Smooth muscle cell (in vitro differentiated cells): ENCODE measurements at regions not wholly inside any gene's neighbourhood (a gene's known extent, or its start where the extent isn't known, plus 50 kb on each side); places are given as distances from the start of the nearest gene placed in this dataset.

Experiments
- DNase-seq: peaks from one replicate; lab custom pipeline; 2025; ENCODE audit not compliant: unreplicated experiment; lab: John Stamatoyannopoulos, UW
- H2AFZ ChIP-seq: fragments of 200-600 bp; sonication (generic); 2 replicates; pipeline ENCODE4 v1.6.0; 2016; ENCODE audit warnings: antibody characterized with exemption, low read depth, mild to moderate bottlenecking
- H3F3A ChIP-seq: fragments of 200-600 bp; sonication (generic); 2 replicates; pipeline ENCODE4 v1.6.0; 2017; ENCODE audit warnings: antibody characterized with exemption, low read depth
- H3K27ac ChIP-seq: fragments of 200-600 bp; sonication (generic); 2 replicates; pipeline ENCODE4 v1.5.1; 2016; ENCODE audit warnings: low read depth, mild to moderate bottlenecking
- H3K27me3 ChIP-seq: fragments of 200-600 bp; sonication (generic); 2 replicates; pipeline ENCODE4 v1.6.1; 2016; ENCODE audit warnings: low read depth, mild to moderate bottlenecking
- H3K36me3 ChIP-seq: fragments of 200-600 bp; sonication (generic); 2 replicates; pipeline ENCODE4 v1.5.1; 2016; ENCODE audit warnings: low read depth
- H3K4me1 ChIP-seq: fragments of 200-600 bp; sonication (generic); 2 replicates; pipeline ENCODE4 v1.5.1; 2016; ENCODE audit warnings: low read depth
- H3K4me2 ChIP-seq: fragments of 200-600 bp; sonication (generic); 2 replicates; pipeline ENCODE4 v1.6.0; 2016; ENCODE audit warnings: mild to moderate bottlenecking
- H3K4me3 ChIP-seq: fragments of 200-600 bp; sonication (generic); 2 replicates; pipeline ENCODE4 v1.5.1; 2016; ENCODE audit warnings: mild to moderate bottlenecking
- H3K79me2 ChIP-seq: fragments of 200-600 bp; sonication (generic); 2 replicates; pipeline ENCODE4 v1.6.0; 2016; ENCODE audit warnings: low read depth, mild to moderate bottlenecking
- H3K9ac ChIP-seq: fragments of 200-600 bp; sonication (generic); 2 replicates; pipeline ENCODE4 v1.6.0; 2016; ENCODE audit warnings: low read depth
- H3K9me3 ChIP-seq: fragments of 200-600 bp; sonication (generic); replicated peaks from 2 replicates; pipeline ENCODE4 v1.5.1; 2016; ENCODE audit warnings: low read depth
- H4K20me1 ChIP-seq: fragments of 200-600 bp; sonication (generic); 2 replicates; pipeline ENCODE4 v1.6.0; 2016; ENCODE audit warnings: low read depth
- WGBS: methylation state at CpG from one replicate; pipeline ENCODE4 v1.1.7; 2016; ENCODE audit warnings: low lambda C conversion rate; 5-methylcytosine and 5-hydroxymethylcytosine counted together
- TF ChIP-seq, protein P1 (sequence below): fragments of 200-600 bp; sonication (generic); IDR thresholded peaks from 2 replicates; pipeline ENCODE4 v1.5.1; 2017; ENCODE audit warnings: borderline replicate concordance, mild to moderate bottlenecking, antibody characterized with exemption; ENCODE audit not compliant: insufficient read depth, poor library complexity, severe bottlenecking

DNA sequence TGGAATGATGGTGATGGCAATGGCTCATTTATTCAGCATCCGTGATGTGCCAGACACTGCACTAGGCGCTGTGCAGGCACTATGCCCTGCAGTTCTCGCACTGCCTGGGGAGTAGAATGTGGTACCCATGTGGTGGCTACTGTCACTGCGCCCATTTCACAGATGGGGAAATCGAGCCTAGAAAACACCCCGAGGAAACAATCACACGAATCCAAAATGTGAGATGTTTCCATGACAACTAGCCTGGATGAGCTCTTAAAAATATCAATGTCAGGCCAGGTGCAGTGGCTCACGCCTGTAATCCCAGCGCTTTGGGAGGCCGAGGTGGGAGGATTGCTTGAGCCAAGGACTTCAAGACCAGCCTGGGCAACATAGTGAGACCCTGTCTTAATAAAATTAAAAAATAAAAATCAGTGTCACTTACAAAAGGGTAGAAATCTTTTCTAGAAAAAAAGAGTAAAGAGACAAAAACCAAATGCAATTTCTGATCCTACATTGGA lies 57.9 kb upstream of the TNRC6A start:
- DNase-seq, result no peak
- Histone ChIP-seq H2AFZ (no peak overlapping the region), H3K4me1 (no peaks in the 10 kb centered on the region), H3K4me2 (no peak overlapping the region), H3K4me3 (no peak overlapping the region), H4K20me1 (no peaks in the 10 kb centered on the region), H3K27me3 (no peaks in the 10 kb centered on the region), H3K9me3 (no peaks in the 10 kb centered on the region), H3K9ac (no peak overlapping the region), H3K36me3 (no peaks in the 10 kb centered on the region), H3F3A (no peaks in the 10 kb centered on the region), H3K79me2 (no peaks in the 10 kb centered on the region), H3K27ac (no peak overlapping the region)
- WGBS, result 97% methylated on average over 10 of the region's 10 CpGs
- TF ChIP-seq, protein P1, sequence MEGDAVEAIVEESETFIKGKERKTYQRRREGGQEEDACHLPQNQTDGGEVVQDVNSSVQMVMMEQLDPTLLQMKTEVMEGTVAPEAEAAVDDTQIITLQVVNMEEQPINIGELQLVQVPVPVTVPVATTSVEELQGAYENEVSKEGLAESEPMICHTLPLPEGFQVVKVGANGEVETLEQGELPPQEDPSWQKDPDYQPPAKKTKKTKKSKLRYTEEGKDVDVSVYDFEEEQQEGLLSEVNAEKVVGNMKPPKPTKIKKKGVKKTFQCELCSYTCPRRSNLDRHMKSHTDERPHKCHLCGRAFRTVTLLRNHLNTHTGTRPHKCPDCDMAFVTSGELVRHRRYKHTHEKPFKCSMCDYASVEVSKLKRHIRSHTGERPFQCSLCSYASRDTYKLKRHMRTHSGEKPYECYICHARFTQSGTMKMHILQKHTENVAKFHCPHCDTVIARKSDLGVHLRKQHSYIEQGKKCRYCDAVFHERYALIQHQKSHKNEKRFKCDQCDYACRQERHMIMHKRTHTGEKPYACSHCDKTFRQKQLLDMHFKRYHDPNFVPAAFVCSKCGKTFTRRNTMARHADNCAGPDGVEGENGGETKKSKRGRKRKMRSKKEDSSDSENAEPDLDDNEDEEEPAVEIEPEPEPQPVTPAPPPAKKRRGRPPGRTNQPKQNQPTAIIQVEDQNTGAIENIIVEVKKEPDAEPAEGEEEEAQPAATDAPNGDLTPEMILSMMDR, result no peak

DNA sequence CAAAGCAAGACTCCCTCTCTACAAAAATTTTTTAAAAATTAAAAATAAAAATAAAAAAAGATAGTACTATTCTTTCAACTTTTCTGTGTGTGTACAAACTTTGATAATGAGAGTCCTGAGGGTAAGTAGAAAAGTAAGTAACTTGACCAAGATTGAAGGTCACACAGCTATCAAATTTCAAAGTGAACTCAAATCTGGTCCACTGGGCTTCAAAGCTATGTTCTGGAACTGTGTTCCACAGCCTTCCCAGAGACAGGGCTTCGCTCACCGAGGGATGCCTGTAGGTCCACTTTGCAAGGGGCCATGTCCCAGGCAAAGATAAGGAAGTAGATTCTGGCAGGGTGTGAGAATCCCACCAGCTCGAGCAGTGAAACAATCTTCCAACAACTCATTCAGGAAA lies 56.3 kb upstream of the TNRC6A start:
- no peak overlapping the region for H3K27ac ChIP-seq
- 77% methylated on average over 3 of the region's 3 CpGs for WGBS

DNA sequence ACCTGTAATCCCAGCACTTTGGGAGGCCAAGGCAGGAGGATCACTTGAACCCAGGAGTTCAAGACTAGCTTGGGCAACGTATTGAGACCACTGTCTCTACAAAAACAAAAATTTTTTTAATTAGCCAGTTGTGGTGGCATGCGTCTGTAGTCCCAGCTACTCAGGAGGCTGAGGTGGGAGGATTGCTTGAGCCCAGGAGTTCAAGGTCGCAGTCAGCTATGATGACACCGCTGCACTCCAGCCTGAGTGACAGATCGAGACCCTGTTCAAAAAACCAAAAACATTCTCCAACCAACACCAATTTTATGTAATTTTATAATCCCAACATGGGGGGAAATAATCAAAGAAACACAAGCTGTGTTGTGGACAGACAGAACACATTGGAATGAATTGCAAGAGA lies 54.6 kb upstream of the TNRC6A start:
- 94% methylated on average over 5 of the region's 5 CpGs for WGBS
- H3K4me2 ChIP-seq, result no peak overlapping the region

More for the DNA sequence above, 56.3 kb upstream of the TNRC6A start:
- no peaks in the 10 kb centered on the region for H3K9me3 ChIP-seq
- H3K4me3 ChIP-seq, result no peak overlapping the region
- TF ChIP-seq, protein P1, result no peak
- H3K79me2 ChIP-seq, result no peaks in the 10 kb centered on the region
- H3K4me1 ChIP-seq, result no peaks in the 10 kb centered on the region
- no peak overlapping the region for H3K9ac ChIP-seq
- H3K36me3 ChIP-seq, result no peaks in the 10 kb centered on the region
- H2AFZ ChIP-seq, result no peak overlapping the region
- DNase-seq, result no peak
- H4K20me1 ChIP-seq, result no peaks in the 10 kb centered on the region
- no peaks in the 10 kb centered on the region for H3F3A ChIP-seq
- no peaks in the 10 kb centered on the region for H3K27me3 ChIP-seq
- no peak overlapping the region for H3K4me2 ChIP-seq

DNA sequence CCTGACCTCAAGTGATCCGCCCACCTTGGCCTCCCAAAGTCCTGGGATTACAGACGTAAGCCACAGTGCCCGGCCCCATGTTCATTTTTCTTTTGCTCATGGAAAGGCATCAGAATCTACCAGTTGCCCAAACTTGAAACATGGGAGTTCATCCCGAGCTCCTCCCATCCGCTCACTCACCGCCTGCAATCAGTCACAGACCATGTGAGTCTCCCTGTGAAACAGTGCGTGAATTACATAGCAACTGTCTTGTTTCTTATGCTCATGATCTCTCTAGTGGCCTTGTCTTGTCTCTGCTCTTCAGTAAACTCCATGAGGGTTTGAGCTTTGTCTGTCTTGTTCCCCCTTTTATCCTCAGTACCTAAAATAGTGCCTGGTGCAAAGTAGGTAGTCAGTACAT lies 52.1 kb upstream of the TNRC6A start:
- Histone ChIP-seq H3K79me2 (no peaks in the 10 kb centered on the region), H3K9me3 (no peaks in the 10 kb centered on the region), H3F3A (no peaks in the 10 kb centered on the region), H3K9ac (no peak overlapping the region), H4K20me1 (no peaks in the 10 kb centered on the region), H3K27me3 (no peaks in the 10 kb centered on the region), H3K4me2 (no peak overlapping the region), H3K27ac (no peak overlapping the region), H2AFZ (no peak overlapping the region), H3K4me1 (no peaks in the 10 kb centered on the region), H3K4me3 (no peak overlapping the region), H3K36me3 (no peaks in the 10 kb centered on the region)
- 95% methylated on average over 7 of the region's 7 CpGs for WGBS
- no peak for DNase-seq
- TF ChIP-seq, protein P1, result no peak

More for the DNA sequence above, 54.6 kb upstream of the TNRC6A start:
- TF ChIP-seq, protein P1, result no peak
- Histone ChIP-seq H4K20me1 (no peaks in the 10 kb centered on the region), H3K4me3 (no peak overlapping the region), H3K27ac (no peak overlapping the region), H3K9ac (no peak overlapping the region), H3F3A (no peaks in the 10 kb centered on the region), H3K9me3 (no peaks in the 10 kb centered on the region), H3K79me2 (no peaks in the 10 kb centered on the region), H3K4me1 (no peaks in the 10 kb centered on the region), H2AFZ (no peak overlapping the region), H3K36me3 (no peaks in the 10 kb centered on the region), H3K27me3 (no peaks in the 10 kb centered on the region)
- DNase-seq, result no peak
